ENCODE measurements at regions not wholly inside any gene's neighbourhood (a gene's known extent, or its start where the extent isn't known, plus 50 kb on each side); places are given as distances from the start of the nearest gene placed in this dataset.

GRCh38 chr1:93734999-93735398, 53.4 kb upstream of the BCAR3 start:
- TF ChIP-seq YY1 (IDR thresholded peaks at IDR 0.05; ENCODE audit: low read depth) (no peak), ZBTB7A (IDR thresholded peaks at IDR 0.05; ENCODE audit: low read depth) (no peak), EGR1 (IDR thresholded peaks at IDR 0.05) (no peak), TEAD4 (IDR thresholded peaks at IDR 0.05) (no peak), RAD21 (IDR thresholded peaks at IDR 0.05; ENCODE audit: low read depth) (peak; percentile 34; the same call in 1 of the 2 replicates), NFIC (IDR thresholded peaks at IDR 0.05) (no peak), MAX (IDR thresholded peaks at IDR 0.05) (no peak)
- TF ChIP-seq, protein P1, sequence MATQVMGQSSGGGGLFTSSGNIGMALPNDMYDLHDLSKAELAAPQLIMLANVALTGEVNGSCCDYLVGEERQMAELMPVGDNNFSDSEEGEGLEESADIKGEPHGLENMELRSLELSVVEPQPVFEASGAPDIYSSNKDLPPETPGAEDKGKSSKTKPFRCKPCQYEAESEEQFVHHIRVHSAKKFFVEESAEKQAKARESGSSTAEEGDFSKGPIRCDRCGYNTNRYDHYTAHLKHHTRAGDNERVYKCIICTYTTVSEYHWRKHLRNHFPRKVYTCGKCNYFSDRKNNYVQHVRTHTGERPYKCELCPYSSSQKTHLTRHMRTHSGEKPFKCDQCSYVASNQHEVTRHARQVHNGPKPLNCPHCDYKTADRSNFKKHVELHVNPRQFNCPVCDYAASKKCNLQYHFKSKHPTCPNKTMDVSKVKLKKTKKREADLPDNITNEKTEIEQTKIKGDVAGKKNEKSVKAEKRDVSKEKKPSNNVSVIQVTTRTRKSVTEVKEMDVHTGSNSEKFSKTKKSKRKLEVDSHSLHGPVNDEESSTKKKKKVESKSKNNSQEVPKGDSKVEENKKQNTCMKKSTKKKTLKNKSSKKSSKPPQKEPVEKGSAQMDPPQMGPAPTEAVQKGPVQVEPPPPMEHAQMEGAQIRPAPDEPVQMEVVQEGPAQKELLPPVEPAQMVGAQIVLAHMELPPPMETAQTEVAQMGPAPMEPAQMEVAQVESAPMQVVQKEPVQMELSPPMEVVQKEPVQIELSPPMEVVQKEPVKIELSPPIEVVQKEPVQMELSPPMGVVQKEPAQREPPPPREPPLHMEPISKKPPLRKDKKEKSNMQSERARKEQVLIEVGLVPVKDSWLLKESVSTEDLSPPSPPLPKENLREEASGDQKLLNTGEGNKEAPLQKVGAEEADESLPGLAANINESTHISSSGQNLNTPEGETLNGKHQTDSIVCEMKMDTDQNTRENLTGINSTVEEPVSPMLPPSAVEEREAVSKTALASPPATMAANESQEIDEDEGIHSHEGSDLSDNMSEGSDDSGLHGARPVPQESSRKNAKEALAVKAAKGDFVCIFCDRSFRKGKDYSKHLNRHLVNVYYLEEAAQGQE (IDR thresholded peaks at IDR 0.05; ENCODE audit: low read depth), result no peak
